GM21515 (cell line): ENCODE measurements at regions not wholly inside any gene's neighbourhood (a gene's known extent, or its start where the extent isn't known, plus 50 kb on each side); places are given as distances from the start of the nearest gene placed in this dataset.
"Not testable (repeated sequence)": the region's sequence is repeated elsewhere in the genome, so short reads cannot be mapped to it uniquely, and the experiment has no call there.

Source experiments
- ATAC-seq: cut with Tn5 transposase; IDR thresholded peaks from one replicate; pipeline ENCODE4 v1.9.1; 2021; ENCODE audit not compliant: unreplicated experiment

DNA sequence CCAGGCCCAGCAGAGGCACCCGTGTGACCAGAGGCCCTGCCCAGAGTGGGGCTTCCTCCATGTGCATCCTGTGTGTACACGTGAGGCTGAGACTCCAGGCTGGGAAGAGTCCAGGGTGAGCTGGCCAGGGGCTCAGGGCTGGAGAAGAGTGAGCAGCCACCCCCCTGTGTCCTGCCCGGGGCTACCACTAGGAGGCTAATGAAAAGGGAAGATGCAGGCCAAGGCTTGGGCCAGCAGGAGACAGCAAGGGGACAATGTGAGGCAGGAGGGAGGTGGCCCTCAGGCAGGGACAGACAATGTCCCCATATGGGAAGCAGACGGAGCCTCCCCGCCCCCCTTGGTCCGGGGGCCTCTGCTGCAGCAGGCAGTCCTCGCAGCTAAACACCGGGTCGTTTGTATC, 102.0 kb downstream of the HIF1AN start:
- ATAC-seq = no peak

DNA sequence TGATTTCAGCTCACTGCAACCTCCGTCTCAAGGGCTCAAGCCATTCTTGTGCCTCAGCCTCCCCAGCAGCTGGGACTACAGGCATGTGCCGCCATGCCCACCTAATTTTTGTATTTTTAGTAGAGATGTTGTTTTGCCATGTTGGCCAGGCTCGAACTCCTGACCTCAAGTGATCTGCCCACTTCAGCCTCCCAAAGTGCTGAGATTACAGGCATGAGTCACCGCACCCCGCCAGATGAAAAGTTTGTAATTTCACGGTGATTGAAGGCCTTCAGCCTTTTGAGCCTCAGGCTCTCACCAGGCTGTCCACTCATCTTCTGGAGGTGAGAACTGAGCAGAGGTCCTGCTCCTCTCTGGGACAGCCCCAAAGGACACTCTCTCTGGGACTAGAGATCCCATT, 103.2 kb downstream of the HIF1AN start:
- not testable (repeated sequence) for ATAC-seq

DNA sequence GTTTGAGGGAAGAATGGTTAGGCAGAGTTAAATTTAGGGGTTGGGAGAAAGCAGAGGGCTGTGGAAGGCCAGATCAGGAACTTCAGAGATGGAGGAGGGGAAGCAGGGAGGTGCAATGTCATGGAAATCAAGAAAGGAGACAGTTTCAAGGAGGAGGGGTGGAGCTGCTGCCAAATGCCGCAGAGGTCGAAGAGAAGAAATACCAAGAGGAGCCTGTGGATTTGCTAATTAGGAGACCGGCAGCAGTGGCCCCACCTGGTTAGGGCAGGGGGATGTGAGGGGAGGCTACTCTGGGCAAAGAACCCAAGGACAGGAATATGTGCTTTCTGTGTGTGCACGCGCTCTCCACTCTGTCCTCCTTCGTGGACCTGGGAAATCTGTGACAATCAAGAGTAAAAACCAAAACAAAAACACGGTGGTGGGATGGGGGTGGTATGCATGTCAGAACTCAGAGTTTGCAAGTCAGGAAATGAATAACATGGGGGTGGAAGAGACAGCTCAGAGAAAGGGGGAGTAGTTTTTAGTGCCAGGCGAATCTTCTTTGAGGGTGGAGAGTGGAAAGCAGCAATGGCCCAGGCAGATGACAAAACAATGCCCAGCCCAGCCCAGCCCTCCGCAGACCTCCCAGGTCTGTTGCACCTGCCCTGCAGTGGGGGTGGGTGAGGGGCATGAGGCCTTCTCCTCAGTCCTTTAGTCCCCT, 102.9 kb upstream of the PAX2 start:
- no peak for ATAC-seq

DNA sequence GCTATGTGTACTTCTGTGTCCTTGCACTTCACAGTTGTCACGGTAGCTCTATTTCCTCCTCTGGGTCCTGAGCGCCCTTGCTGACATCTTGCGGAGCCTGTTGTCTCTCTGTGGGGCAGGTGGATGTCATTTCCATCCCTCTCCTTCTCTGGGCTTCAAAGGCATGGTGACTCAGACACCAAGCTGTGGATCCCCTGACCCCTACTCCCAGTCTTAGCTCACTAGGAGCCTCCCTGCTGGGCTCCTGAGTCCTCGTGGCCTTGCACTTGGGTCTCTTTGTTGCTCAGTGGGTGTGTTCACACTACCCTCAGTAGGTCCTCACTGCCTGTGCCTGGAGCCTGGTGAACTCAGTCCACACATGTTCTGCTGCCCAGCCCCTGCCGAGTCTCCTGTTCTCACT, 100.3 kb upstream of the PAX2 start:
- no peak for ATAC-seq

DNA sequence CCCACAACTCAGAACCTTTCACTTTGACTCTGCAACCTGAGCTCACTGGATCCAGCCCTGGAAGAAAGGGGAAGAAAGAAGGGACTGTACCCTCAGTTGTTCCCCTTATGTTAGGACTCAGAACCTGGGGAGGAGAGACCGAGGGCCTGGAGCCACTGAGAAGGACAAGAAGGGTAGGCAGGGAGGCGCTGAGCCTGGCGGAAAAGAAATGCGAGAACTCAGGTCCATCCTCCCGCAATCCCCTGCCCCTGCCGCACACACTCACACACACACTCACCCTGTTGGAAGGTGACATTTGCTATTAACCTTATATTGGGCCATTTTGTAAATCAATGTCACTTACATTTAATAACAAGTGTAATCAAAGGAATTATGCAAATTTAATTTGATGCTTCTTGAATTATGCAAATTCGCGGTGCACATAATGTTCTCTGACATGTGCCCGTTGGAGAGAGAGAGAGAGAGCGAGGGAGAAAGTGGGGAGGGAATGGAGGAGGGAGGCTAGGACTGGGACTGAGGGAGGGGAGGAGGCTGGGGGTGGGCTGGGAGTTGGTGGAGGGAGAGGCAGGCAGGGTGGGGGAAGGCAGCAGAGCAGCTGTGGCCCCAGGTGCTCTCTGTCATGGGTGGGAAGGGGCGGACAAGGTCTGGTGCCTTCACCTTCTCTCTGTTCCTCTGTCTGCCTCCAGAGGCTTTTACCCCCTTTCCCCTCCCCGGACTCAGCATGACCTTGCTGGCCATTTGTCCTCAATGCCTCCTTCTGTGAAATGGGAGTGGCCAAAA, 99.6 kb upstream of the PAX2 start:
- no peak for ATAC-seq

DNA sequence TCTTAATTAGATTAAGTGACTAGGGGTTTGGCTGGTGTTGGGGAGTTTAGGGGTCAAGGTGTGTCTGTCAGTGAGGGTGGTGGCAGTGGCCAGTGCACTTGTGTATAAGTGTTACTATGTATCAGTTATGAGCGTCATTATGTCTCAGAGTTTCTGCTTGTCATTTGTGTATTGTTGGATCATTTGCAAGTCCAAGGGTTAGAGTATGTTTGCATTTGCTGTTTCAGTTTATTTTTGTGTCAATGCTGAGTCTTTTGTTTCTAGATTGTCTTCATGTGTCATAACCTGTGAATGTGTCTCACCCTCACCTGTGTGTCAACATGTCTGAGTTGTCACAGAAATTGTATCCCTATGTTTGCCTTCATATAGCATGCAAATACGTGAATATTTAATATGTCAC, 97.5 kb upstream of the PAX2 start:
- ATAC-seq = no peak

DNA sequence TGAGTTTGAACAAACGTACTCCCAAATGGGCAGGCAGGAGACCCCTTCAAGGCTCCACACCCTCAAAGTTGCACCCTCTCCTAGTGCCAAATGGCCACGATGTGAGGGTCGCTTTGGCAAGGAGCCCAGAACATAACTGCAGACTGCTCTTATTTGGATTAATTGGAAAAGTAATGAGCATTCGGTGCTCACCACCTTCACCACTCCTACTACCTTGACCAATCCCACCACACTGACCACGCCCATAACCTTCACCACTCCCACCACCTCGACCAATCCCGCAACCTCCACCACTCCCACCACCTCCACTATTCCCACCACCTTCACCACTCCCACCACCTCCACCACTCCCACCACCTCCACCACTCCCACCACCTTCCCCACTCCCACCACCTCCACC, 94.7 kb upstream of the PAX2 start:
- ATAC-seq = no peak

DNA sequence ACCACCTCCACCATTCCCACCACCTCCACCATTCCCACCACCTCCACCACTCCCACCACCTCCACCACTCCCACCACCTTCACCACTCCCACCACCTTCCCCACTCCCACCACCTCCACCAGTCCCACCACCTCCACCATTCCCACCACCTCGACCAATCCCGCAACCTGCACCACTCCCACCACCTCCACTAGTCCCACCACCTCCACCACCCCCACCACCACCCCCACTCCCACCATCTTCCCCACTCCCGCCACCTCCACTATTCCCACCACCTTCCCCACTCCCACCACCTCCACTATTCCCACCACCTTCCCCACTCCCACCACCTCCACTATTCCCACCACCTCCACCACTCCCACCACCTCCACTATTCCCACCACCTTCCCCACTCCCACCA, 94.3 kb upstream of the PAX2 start:
- not testable (repeated sequence) for ATAC-seq

DNA sequence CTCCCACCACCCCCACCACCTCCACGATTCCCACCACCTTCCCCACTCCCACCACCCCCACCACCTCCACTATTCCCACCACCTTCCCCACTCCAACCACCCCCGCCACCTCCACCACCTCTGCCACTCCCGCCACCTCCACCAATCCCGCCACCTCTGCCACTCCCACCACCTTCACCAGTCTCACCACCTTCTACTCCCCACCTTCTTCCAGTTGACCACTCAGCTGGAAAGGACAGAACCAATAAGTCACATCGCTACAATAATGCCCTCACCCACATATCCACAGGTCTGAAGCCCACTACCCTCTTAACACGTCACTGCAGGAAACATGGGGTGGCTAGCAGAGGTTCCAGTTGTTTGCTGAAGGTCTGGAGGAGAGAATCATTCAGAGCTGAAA, 93.5 kb upstream of the PAX2 start:
- ATAC-seq = no peak

DNA sequence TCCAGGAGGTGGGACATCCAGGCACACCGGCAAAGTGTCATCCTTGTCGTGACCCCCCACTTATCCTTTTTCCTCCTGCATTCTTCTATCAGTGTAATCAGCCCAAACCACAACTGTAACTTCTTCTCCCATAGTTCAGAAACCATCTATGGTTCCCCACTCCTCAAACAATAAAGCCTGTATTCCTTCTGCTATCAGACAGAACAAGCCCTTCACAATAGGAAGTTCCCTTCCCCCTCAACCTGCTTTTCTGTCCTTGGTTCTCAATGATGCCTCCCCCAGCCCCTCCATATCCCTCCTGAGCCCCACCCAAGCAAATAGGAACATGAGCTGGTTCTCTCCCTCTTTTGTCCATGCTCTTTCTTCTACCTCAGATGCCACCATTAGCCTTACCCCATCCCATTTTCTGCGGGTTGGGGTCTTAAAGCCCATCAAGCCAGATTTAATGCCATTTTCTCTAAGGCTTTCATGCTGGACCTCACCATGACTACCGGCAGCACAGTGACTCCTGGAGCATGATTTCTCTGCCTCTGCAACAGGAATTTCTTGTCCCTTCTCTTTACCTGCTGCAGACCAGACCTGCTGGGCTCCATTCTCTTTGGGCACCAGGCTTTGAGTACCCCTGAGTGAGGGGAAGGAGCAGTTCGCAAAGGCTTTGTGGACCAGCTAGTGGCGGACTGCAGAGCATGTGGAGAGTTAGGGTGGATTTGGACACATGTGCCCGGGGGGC, 92.8 kb upstream of the PAX2 start:
- ATAC-seq = no peak

DNA sequence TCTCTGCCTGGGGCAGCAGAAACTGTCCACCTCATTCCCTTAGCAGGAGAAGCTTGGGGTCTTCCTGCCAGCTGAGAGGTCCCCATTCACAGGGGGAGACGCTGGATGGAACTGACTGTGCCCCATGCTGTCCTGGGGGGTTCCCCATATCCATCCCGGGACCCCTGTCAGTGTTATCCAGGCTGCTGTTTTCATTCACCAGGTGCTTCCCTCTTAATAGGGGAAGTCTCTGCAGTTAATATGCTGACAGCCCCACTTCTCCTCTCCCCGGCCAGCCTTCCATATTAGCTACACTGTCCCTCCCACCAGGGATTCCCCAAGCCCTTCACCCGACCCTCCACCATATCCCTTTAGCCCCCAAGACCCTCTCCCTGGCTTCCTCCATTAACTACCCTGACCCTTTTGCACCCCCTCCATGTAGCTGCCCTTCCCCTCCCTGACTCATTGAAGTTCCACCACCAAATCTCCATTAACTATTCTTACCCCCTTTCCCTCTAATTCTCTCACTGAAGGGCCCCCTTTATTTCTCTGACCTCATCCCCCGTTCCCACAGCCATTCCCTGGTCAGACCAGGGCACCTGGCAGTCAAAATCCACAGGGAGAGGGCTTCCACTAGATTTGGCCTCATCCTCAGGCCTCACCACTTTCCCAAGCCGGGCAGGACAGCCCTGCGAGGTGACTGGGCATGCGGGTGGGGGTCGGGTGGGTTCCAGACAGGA, 92.0 kb upstream of the PAX2 start:
- ATAC-seq = no peak

DNA sequence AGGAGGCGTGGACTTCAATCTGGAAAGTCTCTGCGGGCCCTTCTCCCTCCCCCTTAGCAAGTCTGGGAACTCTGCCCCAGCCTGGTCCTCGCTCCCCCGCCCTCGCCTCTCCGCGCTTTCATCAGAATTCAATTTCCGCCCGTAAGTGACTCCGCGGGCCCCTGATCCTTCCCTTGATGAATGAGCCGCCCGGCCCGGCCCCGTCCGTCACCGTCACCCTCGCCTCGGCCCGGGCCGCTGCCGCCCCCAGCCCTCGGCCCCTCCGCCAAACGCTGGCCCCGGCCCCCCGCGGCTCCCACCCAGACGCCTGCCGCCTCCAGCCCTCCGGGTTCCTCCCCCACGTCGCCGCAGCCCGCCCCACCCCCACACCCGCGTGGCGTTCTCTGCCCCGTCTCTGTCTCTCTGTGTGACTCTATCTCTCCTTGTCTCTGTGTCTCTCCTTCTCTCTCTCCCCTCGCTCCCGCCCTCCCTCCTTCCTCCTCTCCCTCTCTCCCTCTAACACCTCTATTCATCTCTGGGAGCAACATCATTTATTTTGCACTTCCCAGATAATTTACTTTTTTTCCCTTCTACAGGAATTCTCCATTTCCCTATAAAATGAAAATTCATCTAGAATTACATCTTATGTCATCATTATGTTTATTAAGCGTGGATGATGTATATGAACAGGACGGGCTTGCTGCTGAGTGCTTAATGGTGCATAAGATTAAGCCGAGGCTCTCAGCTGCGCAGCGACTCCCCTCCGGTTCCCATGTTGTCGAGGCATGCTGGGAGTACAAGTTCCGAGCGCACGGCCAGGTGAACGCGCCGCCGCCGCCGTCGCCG, 91.2 kb upstream of the PAX2 start:
- ATAC-seq = no peak

DNA sequence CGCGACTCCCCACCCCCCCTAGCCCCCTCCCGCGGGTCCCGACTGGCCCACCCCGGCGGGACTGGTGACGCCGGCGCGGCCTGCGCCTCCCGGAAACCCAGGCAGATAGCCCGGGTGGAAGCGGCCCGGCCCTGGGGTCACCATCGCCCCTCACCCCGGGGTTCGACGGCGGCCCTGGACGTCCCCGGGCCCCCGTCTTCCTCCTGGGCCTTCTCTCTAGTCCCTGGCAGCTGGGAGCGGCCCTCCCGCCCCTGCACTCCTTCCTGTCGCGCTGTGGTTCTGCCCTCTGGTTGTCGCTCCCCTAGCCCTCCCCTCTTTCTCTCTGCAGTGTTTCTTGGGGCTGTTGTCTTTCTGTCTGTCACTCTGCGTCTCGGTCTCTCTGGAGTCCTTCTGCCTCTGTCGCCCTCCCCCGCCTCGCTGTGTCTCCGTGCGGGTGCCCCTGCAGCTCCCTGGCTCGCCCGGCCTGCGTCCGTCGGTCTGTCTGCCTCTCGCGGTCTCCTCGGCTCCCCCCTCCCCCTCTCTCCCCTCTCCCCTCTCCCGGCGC, 90.5 kb upstream of the PAX2 start:
- no peak for ATAC-seq

DNA sequence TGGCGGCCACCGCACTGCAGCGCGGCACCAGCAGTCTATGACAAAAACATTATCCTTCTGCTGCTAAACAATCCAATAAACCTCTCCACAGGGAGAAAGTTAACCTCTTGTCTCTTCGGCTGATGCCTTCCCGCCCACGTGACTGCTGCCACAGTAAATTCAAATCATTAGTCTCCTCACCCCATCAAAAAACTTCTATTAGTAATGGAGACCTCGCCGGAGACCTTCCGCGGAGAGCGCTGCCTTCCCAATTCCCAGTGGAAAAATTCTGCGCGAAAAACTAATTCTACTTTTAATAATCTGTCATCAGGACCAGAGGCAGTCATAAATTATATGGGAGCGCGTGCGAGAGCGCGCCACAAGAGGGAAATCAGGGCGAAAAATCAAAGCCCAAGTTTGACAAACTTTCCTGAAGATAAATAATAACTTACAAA, 90.0 kb upstream of the PAX2 start:
- ATAC-seq = no peak

DNA sequence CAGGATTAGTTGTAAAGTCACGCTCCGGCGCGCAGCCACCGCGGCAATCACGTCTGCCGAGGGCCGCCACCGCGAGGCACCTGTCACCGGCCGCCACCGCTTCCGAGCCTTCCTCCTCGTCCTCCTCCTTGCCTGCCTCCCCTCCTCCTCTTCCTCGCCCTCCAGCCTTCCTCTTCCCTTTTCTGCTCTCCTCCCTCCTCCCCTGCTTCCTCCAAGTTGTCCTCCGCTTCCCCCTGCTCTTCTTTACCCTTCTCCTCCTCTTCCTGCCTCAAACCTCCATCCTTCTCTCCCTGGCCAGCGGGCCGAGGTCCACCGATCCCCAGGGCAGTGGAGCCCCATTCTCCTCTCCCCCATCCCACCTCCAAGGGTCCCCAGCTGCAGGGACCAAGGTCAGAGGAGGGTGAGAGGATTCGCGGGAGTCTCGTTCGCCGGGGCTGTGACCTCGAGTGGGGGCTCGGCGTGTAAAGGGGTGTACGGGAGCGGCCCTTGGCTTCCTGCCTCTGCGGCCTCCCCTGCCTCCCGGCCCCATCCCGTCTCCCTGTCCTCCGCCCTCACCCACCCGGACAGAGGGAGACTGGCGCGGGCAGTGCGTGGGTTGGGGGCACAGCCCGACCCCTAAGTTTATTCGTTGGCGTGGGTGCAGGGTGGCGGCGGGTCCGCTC, 89.5 kb upstream of the PAX2 start:
- ATAC-seq = no peak

DNA sequence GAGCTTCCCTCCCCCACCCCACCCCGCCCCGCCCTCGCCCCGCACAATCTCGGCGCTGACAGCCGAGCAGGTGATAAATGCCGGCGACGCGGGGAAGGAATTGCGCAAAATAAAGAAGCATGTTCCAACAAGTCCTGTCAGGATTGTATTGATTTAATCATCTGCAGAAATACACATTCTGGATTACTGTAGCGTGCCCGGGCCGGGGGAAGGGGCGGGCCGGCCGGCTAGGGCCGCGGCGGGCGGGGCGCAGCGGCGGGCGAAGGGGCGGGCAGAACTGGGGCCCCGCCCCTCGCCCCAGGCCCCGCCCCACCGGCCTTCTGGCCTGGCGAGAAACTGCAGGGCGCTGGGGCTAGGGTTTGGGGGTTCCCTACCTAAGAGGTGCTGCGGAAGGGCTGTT, 88.9 kb upstream of the PAX2 start:
- ATAC-seq = no peak

DNA sequence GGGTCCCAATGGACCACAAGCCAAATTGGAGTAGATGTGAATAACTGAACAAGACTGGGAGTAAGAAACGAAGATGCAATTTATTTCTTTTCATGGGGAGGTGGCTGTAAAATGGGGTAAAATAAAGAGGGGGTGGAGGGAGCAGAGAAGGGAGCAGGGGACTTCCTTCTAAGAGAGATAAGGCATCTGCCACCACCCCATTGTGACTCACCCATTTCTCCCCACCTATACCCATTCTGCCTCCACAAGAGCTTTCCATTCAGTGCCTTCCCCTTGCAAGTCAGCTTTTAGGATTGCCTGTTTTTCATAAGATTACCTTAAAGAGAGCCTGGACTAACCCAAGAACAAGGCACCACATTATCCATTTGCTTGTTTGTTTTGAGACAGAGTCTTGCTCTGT, 87.1 kb upstream of the PAX2 start:
- no peak for ATAC-seq

DNA sequence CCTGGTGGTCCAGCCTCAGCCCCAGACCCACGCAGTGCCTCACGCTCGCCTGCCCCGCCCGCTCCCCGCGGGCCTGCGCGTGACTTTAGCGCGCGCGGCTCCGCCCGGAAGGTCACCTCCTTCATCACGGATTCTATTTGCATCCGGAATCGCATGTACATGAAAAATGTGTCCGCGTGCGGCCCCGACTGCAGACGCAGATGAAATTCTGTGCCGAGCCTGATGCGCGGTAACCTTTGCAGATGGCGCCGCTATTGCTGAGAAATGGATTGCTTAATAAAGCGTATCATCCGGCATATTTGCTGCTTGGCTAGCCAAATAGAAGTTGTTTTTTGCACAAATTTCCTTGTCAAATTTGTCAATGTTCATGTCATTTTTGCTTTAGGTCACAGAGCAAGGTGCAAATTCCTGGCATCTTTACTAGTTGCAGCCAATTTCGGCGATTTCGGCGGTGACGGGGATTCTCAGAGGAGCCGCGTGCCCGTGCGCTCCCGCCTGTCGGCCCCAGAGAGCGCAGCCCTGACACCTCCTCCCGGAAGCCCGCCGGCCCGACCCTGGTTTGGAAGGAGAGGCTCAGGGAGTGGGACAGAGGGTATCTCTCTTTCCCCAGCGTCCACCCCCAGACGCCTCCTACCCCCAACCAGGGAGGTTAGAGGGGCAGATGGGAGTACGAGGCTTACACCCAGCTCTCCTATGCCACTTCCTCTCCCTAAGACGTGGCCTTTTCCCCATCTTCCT, 85.9 kb upstream of the PAX2 start:
- no peak for ATAC-seq

DNA sequence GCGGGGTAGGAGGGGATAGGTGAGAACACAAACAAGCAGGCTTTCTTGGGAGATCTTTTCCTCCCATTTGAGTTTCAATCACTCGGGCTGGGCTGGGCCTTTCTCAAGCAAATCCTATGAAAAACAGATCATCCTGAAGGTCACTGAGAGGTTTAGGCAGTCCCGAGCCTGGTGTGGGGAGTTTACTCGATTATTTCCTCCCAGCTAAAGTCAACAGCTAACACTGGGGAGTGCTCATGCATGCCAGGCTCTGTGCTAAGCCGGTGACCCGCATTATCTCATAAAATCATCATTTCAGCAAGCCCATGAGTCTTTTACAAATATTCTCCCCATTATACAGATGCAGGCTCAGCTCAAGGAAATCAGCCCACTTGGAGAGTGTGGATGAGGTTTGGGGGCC, 85.0 kb upstream of the PAX2 start:
- no peak for ATAC-seq
